NCI-H2196 treated with DMSO at 0.1 percent for 48 hours (cell line): ENCODE measurements at regions not wholly inside any gene's neighbourhood (a gene's known extent, or its start where the extent isn't known, plus 50 kb on each side); places are given as distances from the start of the nearest gene placed in this dataset.

ENCODE experiments used
- DNase-seq: peaks from one replicate; lab custom pipeline; 2025; ENCODE audit not compliant: unreplicated experiment; lab: John Stamatoyannopoulos, UW

DNA sequence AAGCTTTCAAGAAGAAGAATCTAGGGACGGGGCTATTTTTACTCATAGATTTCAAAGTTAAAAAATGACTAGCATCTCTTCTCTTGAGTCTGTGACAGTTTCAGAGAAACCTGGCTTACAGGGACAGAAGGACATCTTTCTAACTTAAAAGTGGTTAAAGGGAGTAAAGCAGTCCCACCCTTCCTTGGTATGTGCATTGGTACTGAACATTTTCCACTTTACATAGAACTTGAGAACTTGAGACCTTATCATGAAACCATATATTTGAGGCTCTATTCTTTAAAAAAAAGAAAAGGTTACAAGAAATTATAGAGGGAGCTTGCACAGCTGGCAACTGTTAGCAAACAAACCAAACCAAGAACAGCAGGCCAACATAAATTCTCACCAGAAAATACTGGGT is 73.4 kb upstream of the GAREM1 start:
- DNase-seq = no peak

DNA sequence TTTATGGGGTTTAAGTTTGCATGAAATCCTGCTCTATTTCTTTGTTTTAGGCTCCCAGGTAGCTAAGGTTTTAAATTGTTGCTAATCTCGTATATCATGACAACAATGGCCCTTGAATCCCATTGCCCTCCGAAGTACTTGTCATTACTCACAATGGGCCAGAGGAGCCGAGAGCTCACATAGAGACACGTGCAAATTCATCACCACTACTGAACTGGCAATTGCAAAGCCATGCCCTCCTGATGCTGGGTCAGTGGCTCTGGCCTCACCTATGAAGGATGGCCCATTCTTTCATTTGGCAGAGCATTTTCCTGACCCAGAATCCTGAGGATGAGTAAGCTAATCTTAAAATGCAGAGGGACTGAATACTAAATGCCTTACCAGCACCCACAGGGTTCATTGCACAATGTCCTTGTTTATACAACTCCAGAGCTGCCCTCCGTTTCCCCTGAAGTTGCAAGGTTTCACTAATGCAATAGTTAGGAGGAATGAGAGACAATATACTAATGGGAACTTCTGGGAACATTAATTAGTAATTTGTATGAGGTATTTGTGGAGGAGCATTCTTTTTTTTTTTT is 71.6 kb upstream of the GAREM1 start:
- DNase-seq = no peak

DNA sequence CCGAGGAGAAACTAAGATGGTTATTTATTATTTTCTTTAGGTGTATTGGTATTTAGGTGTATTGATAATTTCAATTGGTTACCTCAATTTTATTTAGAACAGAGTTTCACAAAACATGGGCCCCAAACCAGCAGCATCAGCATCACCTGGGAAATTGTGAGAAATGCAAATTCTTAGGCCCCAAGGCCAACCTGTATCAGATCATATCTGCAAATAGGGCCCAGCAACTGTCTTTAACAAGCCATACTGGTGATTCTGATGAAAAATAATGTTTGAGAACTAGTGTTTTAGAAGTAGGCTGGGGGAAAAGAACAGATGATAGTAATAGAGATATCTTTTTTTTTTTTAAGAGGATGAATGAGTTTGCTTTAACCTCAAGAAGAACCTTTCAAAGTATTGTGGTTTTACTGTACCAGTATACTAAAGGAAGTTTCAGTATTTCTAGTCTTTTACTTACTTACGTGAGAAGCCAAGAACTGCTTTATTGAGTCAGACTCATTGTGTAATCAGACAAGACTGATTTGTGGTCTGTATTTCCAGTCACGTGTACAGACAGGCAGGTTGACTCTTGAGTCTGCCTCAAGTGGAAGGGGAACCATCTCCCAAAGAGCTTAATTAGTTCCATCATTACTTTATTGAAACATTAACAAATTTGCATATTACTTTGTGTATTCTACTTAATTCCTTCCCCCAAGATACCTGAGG is 60.4 kb upstream of the GAREM1 start:
- DNase-seq = no peak

DNA sequence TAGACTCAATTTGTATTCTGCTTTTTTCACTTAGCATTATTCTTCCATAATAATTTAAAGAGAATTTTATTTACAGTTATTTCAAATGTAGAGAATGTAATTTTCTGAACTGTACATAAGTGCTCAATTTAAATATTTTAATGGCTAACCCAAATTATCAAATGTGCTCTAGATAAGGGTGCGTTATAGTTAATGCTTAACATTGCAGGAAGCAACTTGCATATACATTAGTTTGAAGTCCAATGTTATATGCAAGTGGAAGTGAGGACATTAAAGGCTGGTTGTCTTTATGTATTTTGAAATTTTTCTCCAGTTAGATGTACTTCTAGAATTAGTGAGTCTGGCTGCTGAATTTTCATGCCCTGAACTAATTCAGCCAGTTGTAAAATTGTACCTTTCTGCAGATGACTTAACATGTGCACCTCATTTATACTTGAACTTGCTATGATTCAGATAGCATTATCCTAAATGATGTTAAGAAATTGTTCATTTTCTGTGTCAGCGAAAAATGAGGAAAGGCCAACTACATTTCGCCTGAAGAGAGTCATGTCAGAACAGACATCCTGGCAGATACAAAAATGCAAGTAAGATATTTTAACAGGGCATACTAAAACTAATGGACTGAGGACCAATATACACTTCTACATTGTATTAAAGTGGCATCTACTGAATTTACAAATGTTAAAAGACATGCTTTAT is 59.2 kb upstream of the GAREM1 start:
- DNase-seq = no peak

DNA sequence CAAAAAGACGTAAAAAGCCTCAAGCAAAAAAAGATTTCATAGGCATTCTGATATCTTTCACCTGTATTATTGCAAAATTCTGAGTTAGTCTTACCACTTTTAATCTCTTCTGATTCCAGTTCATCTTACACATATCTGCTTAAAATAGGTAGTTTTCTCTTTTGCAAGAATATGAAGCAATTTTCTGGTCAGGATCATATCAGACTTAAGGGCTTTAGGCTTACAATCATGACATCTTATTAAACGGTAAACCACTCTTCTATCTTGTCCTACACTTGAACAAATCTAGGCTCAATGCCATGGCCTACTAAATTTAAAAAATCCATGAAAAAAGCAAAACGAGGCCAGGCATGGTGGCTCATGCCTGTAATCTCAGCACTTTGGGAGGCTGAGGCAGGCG is 50.1 kb upstream of the GAREM1 start:
- DNase-seq = no peak
